ENCODE measurements at regions not wholly inside any gene's neighbourhood (a gene's known extent, or its start where the extent isn't known, plus 50 kb on each side); places are given as distances from the start of the nearest gene placed in this dataset.
"Not testable (repeated sequence)": the region's sequence is repeated elsewhere in the genome, so short reads cannot be mapped to it uniquely, and the experiment has no call there.

DNA sequence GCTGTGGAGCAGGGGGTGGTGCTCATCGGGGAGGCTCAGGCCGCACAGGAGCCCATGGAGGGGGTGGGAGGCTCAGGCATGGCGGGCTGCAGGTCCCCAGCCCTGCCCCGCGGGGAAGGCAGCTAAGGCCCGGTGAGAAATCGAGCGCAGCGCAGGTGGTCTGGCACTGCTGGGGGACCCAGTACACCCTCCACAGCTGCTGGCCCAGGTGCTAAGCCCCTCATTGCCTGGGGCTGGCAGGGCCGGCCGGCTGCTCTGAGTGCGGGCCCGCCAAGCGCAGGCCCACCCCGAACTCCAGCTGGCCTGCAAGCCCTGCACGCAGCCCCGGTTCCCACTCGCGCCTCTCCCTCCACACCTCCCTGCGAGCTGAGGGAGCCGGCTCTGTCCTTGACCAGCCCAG, 257.3 kb upstream of the CNTN5 start:
- TF ChIP-seq, protein P1, sequence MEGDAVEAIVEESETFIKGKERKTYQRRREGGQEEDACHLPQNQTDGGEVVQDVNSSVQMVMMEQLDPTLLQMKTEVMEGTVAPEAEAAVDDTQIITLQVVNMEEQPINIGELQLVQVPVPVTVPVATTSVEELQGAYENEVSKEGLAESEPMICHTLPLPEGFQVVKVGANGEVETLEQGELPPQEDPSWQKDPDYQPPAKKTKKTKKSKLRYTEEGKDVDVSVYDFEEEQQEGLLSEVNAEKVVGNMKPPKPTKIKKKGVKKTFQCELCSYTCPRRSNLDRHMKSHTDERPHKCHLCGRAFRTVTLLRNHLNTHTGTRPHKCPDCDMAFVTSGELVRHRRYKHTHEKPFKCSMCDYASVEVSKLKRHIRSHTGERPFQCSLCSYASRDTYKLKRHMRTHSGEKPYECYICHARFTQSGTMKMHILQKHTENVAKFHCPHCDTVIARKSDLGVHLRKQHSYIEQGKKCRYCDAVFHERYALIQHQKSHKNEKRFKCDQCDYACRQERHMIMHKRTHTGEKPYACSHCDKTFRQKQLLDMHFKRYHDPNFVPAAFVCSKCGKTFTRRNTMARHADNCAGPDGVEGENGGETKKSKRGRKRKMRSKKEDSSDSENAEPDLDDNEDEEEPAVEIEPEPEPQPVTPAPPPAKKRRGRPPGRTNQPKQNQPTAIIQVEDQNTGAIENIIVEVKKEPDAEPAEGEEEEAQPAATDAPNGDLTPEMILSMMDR (IDR thresholded peaks at IDR 0.05): not testable (repeated sequence)
- TF ChIP-seq EZH2phosphoT487 (IDR thresholded peaks at IDR 0.05): not testable (repeated sequence)
